HEK293T (cell line): ENCODE measurements at regions not wholly inside any gene's neighbourhood (a gene's known extent, or its start where the extent isn't known, plus 50 kb on each side); places are given as distances from the start of the nearest gene placed in this dataset.

Experiments used
- CTCF ChIA-PET: fragments of 350-600 bp; formaldehyde crosslinking; extraction: SDS; loops from one replicate; lab custom pipeline; 2021; ENCODE audit warnings: antibody characterized with exemption, inconsistent platforms; lab: Yijun Ruan, JAX
- POLR2A ChIA-PET: fragments of 350-600 bp; formaldehyde crosslinking; extraction: SDS; loops from one replicate; lab custom pipeline; 2020; ENCODE audit warnings: antibody characterized with exemption, inconsistent platforms; lab: Yijun Ruan, JAX
- DNase-seq: peaks from one replicate; pipeline ENCODE4 v3.0.0; 2012; ENCODE audit warnings: mixed read lengths; ENCODE audit errors: extremely low spot score
- ARNT ChIP-seq: fragments of 450-650 bp; IDR thresholded peaks from 2 replicates; pipeline ENCODE4 v1.6.1; 2017; ENCODE audit warnings: mild to moderate bottlenecking
- BHLHE40 ChIP-seq: fragments of 450-650 bp; IDR thresholded peaks from 2 replicates; pipeline ENCODE4 v1.6.1; 2016; ENCODE audit warnings: mild to moderate bottlenecking, moderate library complexity, borderline replicate concordance
- CTBP1 ChIP-seq: fragments of 450-650 bp; IDR thresholded peaks from 2 replicates; pipeline ENCODE4 v1.6.1; 2016; ENCODE audit warnings: borderline replicate concordance
- ELF4 ChIP-seq: fragments of 450-650 bp; IDR thresholded peaks from 2 replicates; pipeline ENCODE4 v1.6.1; 2017; ENCODE audit warnings: antibody characterized with exemption
- FOXA1 ChIP-seq: fragments of 450-650 bp; IDR thresholded peaks from 2 replicates; pipeline ENCODE4 v1.6.1; 2016; ENCODE audit warnings: mild to moderate bottlenecking
- FOXK2 ChIP-seq: fragments of 450-650 bp; IDR thresholded peaks from 2 replicates; pipeline ENCODE4 v1.6.1; 2016; ENCODE audit warnings: mild to moderate bottlenecking
- FOXM1 ChIP-seq: fragments of 450-650 bp; IDR thresholded peaks from 2 replicates; pipeline ENCODE4 v1.6.1; 2017; ENCODE audit warnings: mild to moderate bottlenecking, borderline replicate concordance
- HDGF ChIP-seq: fragments of 450-650 bp; IDR thresholded peaks from 2 replicates; pipeline ENCODE4 v1.6.1; 2017; ENCODE audit warnings: antibody characterized with exemption, borderline replicate concordance
- L3MBTL2 ChIP-seq: fragments of 450-650 bp; conservative IDR thresholded peaks from 2 replicates; pipeline ENCODE4 v1.6.1; 2016; ENCODE audit warnings: mild to moderate bottlenecking
- LEF1 ChIP-seq: fragments of 450-650 bp; IDR thresholded peaks from 2 replicates; pipeline ENCODE4 v1.6.1; 2017; ENCODE audit warnings: mild to moderate bottlenecking, borderline replicate concordance
- NFRKB ChIP-seq: fragments of 450-650 bp; IDR thresholded peaks from 2 replicates; pipeline ENCODE4 v1.6.1; 2016; ENCODE audit warnings: mild to moderate bottlenecking, moderate library complexity
- SP1 ChIP-seq: fragments of 450-650 bp; IDR thresholded peaks from 2 replicates; pipeline ENCODE4 v1.6.1; 2017
- SUZ12 ChIP-seq: fragments of 450-650 bp; IDR thresholded peaks from 2 replicates; pipeline ENCODE4 v1.6.1; 2016; ENCODE audit warnings: mild to moderate bottlenecking
- TARDBP ChIP-seq: fragments of 450-650 bp; IDR thresholded peaks from 2 replicates; pipeline ENCODE4 v1.6.1; 2016
- ZNF384 ChIP-seq: fragments of 450-650 bp; IDR thresholded peaks from 2 replicates; pipeline ENCODE4 v1.6.1; 2016
- TF ChIP-seq, protein P1 (sequence below): fragments of 450-650 bp; IDR thresholded peaks from 2 replicates; pipeline ENCODE4 v1.6.1; 2016

DNA sequence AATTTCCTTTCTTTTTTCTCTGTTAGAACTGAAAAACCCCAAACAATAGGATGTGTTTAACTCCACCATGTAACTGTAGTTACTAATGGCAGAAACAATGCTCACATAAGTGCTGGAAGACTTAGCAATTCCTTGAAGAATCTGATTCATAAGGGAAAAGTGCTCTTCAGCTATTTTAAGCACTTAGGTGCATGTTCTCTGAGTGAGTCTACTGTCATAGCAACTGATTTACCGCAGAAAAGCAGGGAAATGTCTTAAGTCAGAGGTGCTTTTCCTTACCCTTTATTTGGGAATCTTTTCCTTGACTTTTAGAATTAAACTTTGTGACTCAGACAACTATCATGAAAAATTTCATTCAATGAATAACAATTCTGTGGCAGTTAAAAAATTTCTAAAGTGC, 65.4 kb upstream of the NABP1 start:
- TF ChIP-seq TARDBP = no peak
- TF ChIP-seq CTBP1 = no peak
- TF ChIP-seq HDGF = no peak
- no peak for TF ChIP-seq FOXK2
- no peak for TF ChIP-seq NFRKB
- no peak for TF ChIP-seq FOXA1
- no peak for TF ChIP-seq FOXM1
- no peak for TF ChIP-seq SUZ12
- TF ChIP-seq LEF1 = no peak
- no peak for TF ChIP-seq L3MBTL2
- POLR2A ChIA-PET = no interaction called here
- DNase-seq = no peak
- CTCF ChIA-PET = interaction anchor here (1.0 kb wide), 1 partner anchor 29 kb away, joined by 3 read pairs; no protein-coding TSS in a partner anchor

DNA sequence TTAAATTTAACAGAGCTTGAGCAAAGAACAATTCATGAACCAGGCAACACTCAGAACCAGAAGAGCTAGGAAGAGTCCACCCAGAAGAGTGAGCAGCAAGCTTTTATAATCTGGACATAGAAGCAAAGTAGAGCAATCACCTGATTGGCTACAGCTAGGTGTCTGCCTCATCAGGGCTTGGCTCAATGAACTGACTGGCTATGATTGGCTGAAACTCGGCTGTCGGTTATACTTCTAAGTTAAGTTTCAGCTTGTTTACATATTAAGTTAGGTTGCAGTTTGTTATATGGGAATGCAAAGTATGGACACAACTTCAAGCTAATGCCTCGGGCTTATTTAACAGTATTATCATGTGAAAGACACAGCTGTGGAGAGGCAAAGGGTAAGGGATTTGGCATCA, 63.2 kb upstream of the NABP1 start:
- no peak for DNase-seq
- CTCF ChIA-PET = no interaction called here
- POLR2A ChIA-PET = interaction anchor here (0.8 kb wide), 1 partner anchor 63 kb away, joined by 3 read pairs; the partner anchor contains the start of gene NABP1
- TF ChIP-seq FOXK2 (no peak), ZNF384 (no peak), NFRKB (no peak), FOXA1 (no peak), FOXM1 (no peak), ARNT (no peak), SUZ12 (no peak), CTBP1 (no peak), SP1 (no peak), LEF1 (no peak)
- TF ChIP-seq, protein P1, sequence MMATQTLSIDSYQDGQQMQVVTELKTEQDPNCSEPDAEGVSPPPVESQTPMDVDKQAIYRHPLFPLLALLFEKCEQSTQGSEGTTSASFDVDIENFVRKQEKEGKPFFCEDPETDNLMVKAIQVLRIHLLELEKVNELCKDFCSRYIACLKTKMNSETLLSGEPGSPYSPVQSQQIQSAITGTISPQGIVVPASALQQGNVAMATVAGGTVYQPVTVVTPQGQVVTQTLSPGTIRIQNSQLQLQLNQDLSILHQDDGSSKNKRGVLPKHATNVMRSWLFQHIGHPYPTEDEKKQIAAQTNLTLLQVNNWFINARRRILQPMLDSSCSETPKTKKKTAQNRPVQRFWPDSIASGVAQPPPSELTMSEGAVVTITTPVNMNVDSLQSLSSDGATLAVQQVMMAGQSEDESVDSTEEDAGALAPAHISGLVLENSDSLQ = no peak

DNA sequence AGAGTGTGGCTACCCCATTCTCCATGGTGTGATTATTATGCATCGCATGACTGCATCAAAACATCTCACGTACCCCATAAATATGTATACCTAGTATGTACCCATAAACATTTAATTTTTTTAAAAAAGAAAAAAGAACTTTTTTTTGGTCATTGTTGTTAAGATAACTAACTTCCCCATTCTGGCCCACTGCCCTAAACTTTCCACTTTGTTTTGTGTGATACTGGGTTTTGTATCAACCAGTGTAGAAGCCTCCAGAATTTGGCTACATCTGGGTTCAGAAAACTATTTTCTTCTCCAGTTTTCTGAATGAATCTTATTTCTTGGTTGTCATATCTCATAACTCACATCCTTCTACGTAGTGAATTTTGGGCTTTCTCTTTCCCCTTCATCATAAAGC, 62.3 kb upstream of the NABP1 start:
- TF ChIP-seq ARNT (no peak), SUZ12 (no peak), HDGF (no peak), FOXA1 (no peak), BHLHE40 (no peak), TARDBP (no peak), SP1 (no peak), FOXK2 (no peak), ZNF384 (no peak), ELF4 (no peak), L3MBTL2 (no peak), LEF1 (no peak), CTBP1 (no peak), NFRKB (no peak), FOXM1 (no peak)
- TF ChIP-seq, protein P1 = no peak
- ChIA-PET CTCF (no interaction called here), POLR2A (no interaction called here)
- DNase-seq = no peak

DNA sequence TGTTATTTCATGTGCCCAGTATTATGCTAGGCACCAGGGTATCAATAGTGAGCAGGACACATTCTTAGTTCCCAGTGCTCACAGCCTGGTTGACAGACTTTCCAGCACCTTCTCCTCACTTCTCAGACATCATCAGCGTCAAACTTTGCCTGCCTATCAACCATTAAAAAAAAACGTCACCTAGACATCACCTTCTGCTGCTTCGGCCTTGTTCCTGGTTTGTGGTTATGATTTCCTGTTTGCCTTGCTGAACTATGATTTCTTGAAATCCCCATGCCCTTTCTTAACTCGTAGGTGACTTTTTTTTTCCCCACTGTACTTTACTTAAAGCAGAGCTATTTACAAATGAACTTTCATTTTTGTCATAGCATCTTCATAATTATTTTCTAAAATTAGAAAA, 60.4 kb upstream of the NABP1 start:
- no peak for DNase-seq
- ChIA-PET POLR2A (no interaction called here), CTCF (no interaction called here)
- TF ChIP-seq BHLHE40 = no peak
- no peak for TF ChIP-seq FOXM1
- TF ChIP-seq FOXK2 = no peak
- no peak for TF ChIP-seq FOXA1
- no peak for TF ChIP-seq TARDBP
- TF ChIP-seq NFRKB = no peak
- TF ChIP-seq LEF1 = no peak
- TF ChIP-seq ARNT = no peak
- TF ChIP-seq L3MBTL2 = no peak
- no peak for TF ChIP-seq SUZ12
- TF ChIP-seq ELF4 = no peak
- no peak for TF ChIP-seq ZNF384
- TF ChIP-seq HDGF = no peak
- TF ChIP-seq SP1 = no peak
- TF ChIP-seq CTBP1 = no peak
- TF ChIP-seq, protein P1 = no peak

DNA sequence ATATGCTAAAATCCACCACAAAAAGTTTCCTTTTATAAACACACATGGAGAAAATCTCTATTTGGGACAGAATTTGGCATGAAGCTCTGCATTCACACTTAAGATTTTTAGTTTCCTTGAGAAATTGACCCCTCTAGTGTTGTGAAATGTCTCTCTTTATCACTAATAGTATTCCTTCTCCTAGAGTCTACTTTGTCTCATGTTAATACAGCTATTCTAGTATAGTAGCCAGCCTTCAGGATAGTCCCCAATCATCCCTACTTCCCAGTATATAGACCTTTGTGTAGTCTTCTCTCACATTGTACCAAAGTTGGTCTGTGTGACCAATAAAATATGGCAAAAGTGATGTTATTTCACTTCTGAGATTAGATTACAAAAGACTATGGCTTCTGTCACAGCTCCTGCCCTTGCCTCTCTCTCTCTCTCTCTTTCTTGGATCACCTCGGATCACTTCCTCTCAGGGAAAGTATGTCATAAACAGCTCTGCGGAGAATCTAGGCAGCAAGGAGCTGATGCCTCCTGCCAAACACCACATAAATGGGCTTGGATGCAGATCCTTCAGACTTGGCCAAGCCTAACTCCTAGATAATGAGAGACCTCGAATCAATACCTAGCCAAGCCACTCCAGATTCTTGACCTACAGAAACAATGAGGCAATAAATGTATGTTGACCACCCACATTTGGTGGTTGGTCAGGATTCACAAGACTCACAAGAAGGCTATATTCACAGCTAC, 59.7 kb upstream of the NABP1 start:
- no peak for DNase-seq
- ChIA-PET CTCF (no interaction called here), POLR2A (no interaction called here)
- TF ChIP-seq FOXA1 (no peak), LEF1 (no peak), BHLHE40 (no peak), L3MBTL2 (no peak), FOXK2 (no peak), SUZ12 (no peak), ELF4 (no peak), NFRKB (no peak), FOXM1 (no peak)

DNA sequence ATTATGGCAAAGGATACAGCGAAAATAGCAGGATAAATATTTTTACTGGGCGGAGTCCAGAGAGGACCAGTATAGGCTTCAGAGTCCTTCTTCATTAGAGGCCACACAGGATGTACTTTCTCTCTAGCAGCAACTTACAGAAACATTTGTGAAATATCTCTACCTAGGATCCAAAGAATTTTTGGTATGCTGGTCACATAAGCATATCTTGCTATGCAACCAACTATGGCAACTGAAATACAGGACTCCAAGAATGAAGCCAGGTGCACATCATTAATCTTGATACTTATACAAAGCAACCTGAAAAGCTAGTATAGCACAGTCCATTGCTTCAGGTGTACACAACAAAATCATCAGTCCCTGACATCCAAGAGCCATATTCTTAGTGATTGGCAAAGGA, 59.1 kb upstream of the NABP1 start:
- DNase-seq = no peak
- no peak for TF ChIP-seq ARNT
- TF ChIP-seq FOXM1 = no peak
- TF ChIP-seq, protein P1 = no peak
- POLR2A ChIA-PET = no interaction called here
- CTCF ChIA-PET = interaction anchor here (0.6 kb wide), 1 partner anchor 18 kb away, joined by 3 read pairs; no protein-coding TSS in a partner anchor
